ENCODE measurements at regions not wholly inside any gene's neighbourhood (a gene's known extent, or its start where the extent isn't known, plus 50 kb on each side); places are given as distances from the start of the nearest gene placed in this dataset.

- Histone ChIP-seq H3K36me3 (no peaks in the 10 kb centered on the region), H3K4me1 (no peaks in the 10 kb centered on the region), H3K27ac (no peak overlapping the region), H3K9me3 (no peaks in the 10 kb centered on the region), H3K9ac (ENCODE audit: low read depth in 2 of 2, low read length in 2 of 2) (no peak overlapping the region), H3K27me3 (no peaks in the 10 kb centered on the region), H3K4me3 (no peak overlapping the region)
- TF ChIP-seq CTCF (IDR thresholded peaks at IDR 0.05): no peak
- intact Hi-C loops (cut with DNase I): no loop called here
- DNase-seq: no peak
Observed at GRCh38 chr18:65018184-65018583, 732.6 kb upstream of the CDH7 start.

- no peak for DNase-seq
- Histone ChIP-seq H3K27me3 (no peaks in the 10 kb centered on the region), H3K4me3 (no peak overlapping the region), H3K9me3 (no peaks in the 10 kb centered on the region), H3K9ac (ENCODE audit: low read depth in 2 of 2, low read length in 2 of 2) (no peak overlapping the region), H3K27ac (no peak overlapping the region), H3K36me3 (no peaks in the 10 kb centered on the region), H3K4me1 (no peaks in the 10 kb centered on the region)
- intact Hi-C loops (cut with DNase I): no loop called here
- TF ChIP-seq CTCF (IDR thresholded peaks at IDR 0.05): no peak
Observed at GRCh38 chr18:65017372-65017760, 733.4 kb upstream of the CDH7 start.

- H3K27me3 ChIP-seq: no peaks in the 10 kb centered on the region
- intact Hi-C loops (cut with DNase I): no loop called here
- H3K9ac ChIP-seq (ENCODE audit: low read depth in 2 of 2, low read length in 2 of 2): no peak overlapping the region
- TF ChIP-seq CTCF (IDR thresholded peaks at IDR 0.05): no peak
- no peak overlapping the region for H3K27ac ChIP-seq
- H3K9me3 ChIP-seq: no peaks in the 10 kb centered on the region
- H3K36me3 ChIP-seq: no peaks in the 10 kb centered on the region
- no peak overlapping the region for H3K4me3 ChIP-seq
- no peaks in the 10 kb centered on the region for H3K4me1 ChIP-seq
- no peak for DNase-seq
Observed at GRCh38 chr18:65016631-65017371, 734.0 kb upstream of the CDH7 start.

- Histone ChIP-seq H3K4me1 (no peaks in the 10 kb centered on the region), H3K9me3 (no peaks in the 10 kb centered on the region), H3K9ac (ENCODE audit: low read depth in 2 of 2, low read length in 2 of 2) (no peak overlapping the region), H3K27me3 (no peaks in the 10 kb centered on the region), H3K4me3 (no peak overlapping the region), H3K36me3 (no peaks in the 10 kb centered on the region), H3K27ac (no peak overlapping the region)
- DNase-seq: no peak
- no peak for TF ChIP-seq CTCF (IDR thresholded peaks at IDR 0.05)
- intact Hi-C loops (cut with DNase I): no loop called here
Observed at GRCh38 chr18:64994370-64994769, 756.4 kb upstream of the CDH7 start.

- Histone ChIP-seq H3K9ac (ENCODE audit: low read depth in 2 of 2, low read length in 2 of 2) (no peak overlapping the region), H3K27me3 (no peaks in the 10 kb centered on the region), H3K27ac (no peak overlapping the region), H3K4me3 (no peak overlapping the region), H3K9me3 (no peaks in the 10 kb centered on the region), H3K4me1 (no peaks in the 10 kb centered on the region), H3K36me3 (no peaks in the 10 kb centered on the region)
- TF ChIP-seq CTCF (IDR thresholded peaks at IDR 0.05): no peak
- intact Hi-C loops (cut with DNase I): no loop called here
- no peak for DNase-seq
Observed at GRCh38 chr18:64993695-64994094, 757.1 kb upstream of the CDH7 start.

Measured in colonic mucosa (tissue), 4 donors.